ENCODE measurements at regions not wholly inside any gene's neighbourhood (a gene's known extent, or its start where the extent isn't known, plus 50 kb on each side); places are given as distances from the start of the nearest gene placed in this dataset.

GRCh38 chr2:5493256-5493655 lies 198.9 kb upstream of the SOX11 start:
- in situ Hi-C loops (cut with MboI; ENCODE audit: low pct_unique_long_range_greater_than_20kb, low sequenced_read_pairs, unreplicated experiment) = no loop called here

GRCh38 chr2:5494212-5494611 lies 198.0 kb upstream of the SOX11 start:
- TF ChIP-seq CTCF (IDR thresholded peaks at IDR 0.05; ENCODE audit: extremely low read depth, insufficient read depth, missing control alignments) = no peak
- in situ Hi-C loops (cut with MboI; ENCODE audit: low pct_unique_long_range_greater_than_20kb, low sequenced_read_pairs, unreplicated experiment) = no loop called here
- no peak for DNase-seq (ENCODE audit: low spot score)

More at GRCh38 chr2:5493256-5493655, 198.9 kb upstream of the SOX11 start:
- TF ChIP-seq CTCF (IDR thresholded peaks at IDR 0.05; ENCODE audit: extremely low read depth, insufficient read depth, missing control alignments) = no peak
- no peak for DNase-seq (ENCODE audit: low spot score)

- DNase-seq (ENCODE audit: low spot score) = no peak
- no peak for TF ChIP-seq CTCF (IDR thresholded peaks at IDR 0.05; ENCODE audit: extremely low read depth, insufficient read depth, missing control alignments)
- in situ Hi-C loops (cut with MboI; ENCODE audit: low pct_unique_long_range_greater_than_20kb, low sequenced_read_pairs, unreplicated experiment) = no loop called here
These were observed 196.6 kb upstream of the SOX11 start for GRCh38 chr2:5495586-5495985.

- no peak for TF ChIP-seq CTCF (IDR thresholded peaks at IDR 0.05; ENCODE audit: extremely low read depth, insufficient read depth, missing control alignments)
- in situ Hi-C loops (cut with MboI; ENCODE audit: low pct_unique_long_range_greater_than_20kb, low sequenced_read_pairs, unreplicated experiment) = no loop called here
- no peak for DNase-seq (ENCODE audit: low spot score)
These were observed 194.3 kb upstream of the SOX11 start for GRCh38 chr2:5497874-5498273.

- DNase-seq (ENCODE audit: low spot score) = no peak
- no peak for TF ChIP-seq CTCF (IDR thresholded peaks at IDR 0.05; ENCODE audit: extremely low read depth, insufficient read depth, missing control alignments)
- in situ Hi-C loops (cut with MboI; ENCODE audit: low pct_unique_long_range_greater_than_20kb, low sequenced_read_pairs, unreplicated experiment) = no loop called here
These were observed 190.4 kb upstream of the SOX11 start for GRCh38 chr2:5501807-5502206.

GRCh38 chr2:5502385-5502784 lies 189.8 kb upstream of the SOX11 start:
- in situ Hi-C loops (cut with MboI; ENCODE audit: low pct_unique_long_range_greater_than_20kb, low sequenced_read_pairs, unreplicated experiment) = no loop called here
- no peak for TF ChIP-seq CTCF (IDR thresholded peaks at IDR 0.05; ENCODE audit: extremely low read depth, insufficient read depth, missing control alignments)
- no peak for DNase-seq (ENCODE audit: low spot score)

GRCh38 chr2:5504756-5505155 lies 187.4 kb upstream of the SOX11 start:
- no peak for DNase-seq (ENCODE audit: low spot score)
- TF ChIP-seq CTCF (IDR thresholded peaks at IDR 0.05; ENCODE audit: extremely low read depth, insufficient read depth, missing control alignments) = no peak
- in situ Hi-C loops (cut with MboI; ENCODE audit: low pct_unique_long_range_greater_than_20kb, low sequenced_read_pairs, unreplicated experiment) = no loop called here
